Neural progenitor cell (in vitro differentiated cells): ENCODE measurements at regions not wholly inside any gene's neighbourhood (a gene's known extent, or its start where the extent isn't known, plus 50 kb on each side); places are given as distances from the start of the nearest gene placed in this dataset.
"Not testable (repeated sequence)": the region's sequence is repeated elsewhere in the genome, so short reads cannot be mapped to it uniquely, and the experiment has no call there.

Experiments used
- EZH2 ChIP-seq: fragments of 200-600 bp; sonication (generic); IDR thresholded peaks from 2 replicates; pipeline ENCODE4 v1.6.1; 2017; ENCODE audit warnings: antibody characterized with exemption, mild to moderate bottlenecking, moderate library complexity
- EZH2phosphoT487 ChIP-seq: fragments of 200-600 bp; sonication (generic); IDR thresholded peaks from 2 replicates; pipeline ENCODE4 v1.6.1; 2017; ENCODE audit warnings: antibody characterized with exemption
- TF ChIP-seq, protein P1 (sequence below): fragments of 200-600 bp; sonication (generic); IDR thresholded peaks from 2 replicates; pipeline ENCODE4 v1.5.1; 2017; ENCODE audit warnings: antibody characterized with exemption, mild to moderate bottlenecking

DNA sequence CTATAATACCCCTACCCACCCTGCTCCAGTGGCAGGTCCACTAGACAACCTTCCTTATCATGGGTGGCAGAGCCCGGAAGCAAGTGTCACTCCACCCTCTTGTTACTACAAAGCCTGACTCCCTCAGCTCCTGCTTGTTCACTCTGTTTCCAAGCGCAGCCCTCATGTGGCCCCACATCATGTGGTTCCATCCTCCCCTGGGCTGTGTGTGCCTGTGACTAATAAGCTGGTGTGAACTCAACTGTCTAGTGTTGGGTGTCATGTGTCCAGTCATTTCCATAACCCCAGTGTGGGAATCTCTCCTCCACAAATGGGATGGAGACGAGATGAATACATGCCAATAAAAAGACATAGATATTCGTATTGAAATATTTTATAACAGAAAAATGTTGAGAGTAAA lies 87.0 kb downstream of the GOLGA8T start:
- TF ChIP-seq, protein P1, sequence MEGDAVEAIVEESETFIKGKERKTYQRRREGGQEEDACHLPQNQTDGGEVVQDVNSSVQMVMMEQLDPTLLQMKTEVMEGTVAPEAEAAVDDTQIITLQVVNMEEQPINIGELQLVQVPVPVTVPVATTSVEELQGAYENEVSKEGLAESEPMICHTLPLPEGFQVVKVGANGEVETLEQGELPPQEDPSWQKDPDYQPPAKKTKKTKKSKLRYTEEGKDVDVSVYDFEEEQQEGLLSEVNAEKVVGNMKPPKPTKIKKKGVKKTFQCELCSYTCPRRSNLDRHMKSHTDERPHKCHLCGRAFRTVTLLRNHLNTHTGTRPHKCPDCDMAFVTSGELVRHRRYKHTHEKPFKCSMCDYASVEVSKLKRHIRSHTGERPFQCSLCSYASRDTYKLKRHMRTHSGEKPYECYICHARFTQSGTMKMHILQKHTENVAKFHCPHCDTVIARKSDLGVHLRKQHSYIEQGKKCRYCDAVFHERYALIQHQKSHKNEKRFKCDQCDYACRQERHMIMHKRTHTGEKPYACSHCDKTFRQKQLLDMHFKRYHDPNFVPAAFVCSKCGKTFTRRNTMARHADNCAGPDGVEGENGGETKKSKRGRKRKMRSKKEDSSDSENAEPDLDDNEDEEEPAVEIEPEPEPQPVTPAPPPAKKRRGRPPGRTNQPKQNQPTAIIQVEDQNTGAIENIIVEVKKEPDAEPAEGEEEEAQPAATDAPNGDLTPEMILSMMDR: not testable (repeated sequence)
- not testable (repeated sequence) for TF ChIP-seq EZH2, EZH2phosphoT487
